NCI-H1694 (cell line): ENCODE measurements at regions not wholly inside any gene's neighbourhood (a gene's known extent, or its start where the extent isn't known, plus 50 kb on each side); places are given as distances from the start of the nearest gene placed in this dataset.

ENCODE experiments used
- DNase-seq: peaks from one replicate; lab custom pipeline; 2025; lab: John Stamatoyannopoulos, UW

- DNase-seq = no peak
Measured at GRCh38 chr10:90675621-90676020, 182.2 kb downstream of the HTR7 start.
